ENCODE measurements at regions not wholly inside any gene's neighbourhood (a gene's known extent, or its start where the extent isn't known, plus 50 kb on each side); places are given as distances from the start of the nearest gene placed in this dataset.
"Not testable (repeated sequence)": the region's sequence is repeated elsewhere in the genome, so short reads cannot be mapped to it uniquely, and the experiment has no call there.

DNA sequence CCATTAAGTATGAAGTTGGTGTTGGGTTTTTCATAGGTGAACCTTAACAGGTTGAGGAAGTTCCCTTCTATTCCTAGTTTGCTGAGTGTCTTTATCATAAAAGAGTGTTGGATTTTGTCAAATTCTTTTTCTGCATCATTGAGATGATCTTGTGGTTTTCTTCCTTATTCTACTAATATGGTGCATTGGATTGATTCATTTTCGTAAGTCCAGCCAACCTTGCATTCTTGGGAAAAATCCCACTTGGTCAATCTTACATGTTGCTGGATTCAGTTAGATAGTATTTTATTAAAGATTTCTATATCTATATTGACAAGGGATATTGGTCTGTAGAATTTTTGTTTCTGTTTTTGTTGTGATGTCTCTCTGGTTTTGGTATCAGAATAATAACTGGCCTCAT is 83.7 kb upstream of the C15orf39 start:
- no peaks in the 10 kb centered on the region for H3K27me3 ChIP-seq (replicated peaks)
- TF ChIP-seq, protein P1, sequence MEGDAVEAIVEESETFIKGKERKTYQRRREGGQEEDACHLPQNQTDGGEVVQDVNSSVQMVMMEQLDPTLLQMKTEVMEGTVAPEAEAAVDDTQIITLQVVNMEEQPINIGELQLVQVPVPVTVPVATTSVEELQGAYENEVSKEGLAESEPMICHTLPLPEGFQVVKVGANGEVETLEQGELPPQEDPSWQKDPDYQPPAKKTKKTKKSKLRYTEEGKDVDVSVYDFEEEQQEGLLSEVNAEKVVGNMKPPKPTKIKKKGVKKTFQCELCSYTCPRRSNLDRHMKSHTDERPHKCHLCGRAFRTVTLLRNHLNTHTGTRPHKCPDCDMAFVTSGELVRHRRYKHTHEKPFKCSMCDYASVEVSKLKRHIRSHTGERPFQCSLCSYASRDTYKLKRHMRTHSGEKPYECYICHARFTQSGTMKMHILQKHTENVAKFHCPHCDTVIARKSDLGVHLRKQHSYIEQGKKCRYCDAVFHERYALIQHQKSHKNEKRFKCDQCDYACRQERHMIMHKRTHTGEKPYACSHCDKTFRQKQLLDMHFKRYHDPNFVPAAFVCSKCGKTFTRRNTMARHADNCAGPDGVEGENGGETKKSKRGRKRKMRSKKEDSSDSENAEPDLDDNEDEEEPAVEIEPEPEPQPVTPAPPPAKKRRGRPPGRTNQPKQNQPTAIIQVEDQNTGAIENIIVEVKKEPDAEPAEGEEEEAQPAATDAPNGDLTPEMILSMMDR (IDR thresholded peaks at IDR 0.05; ENCODE audit: low read depth, low read length, missing control alignments): no peak
- H3K36me3 ChIP-seq (replicated peaks): no peaks in the 10 kb centered on the region
- no peak overlapping the region for H3K4me3 ChIP-seq (ENCODE audit: low read depth, low read length)
- in situ Hi-C loops (cut with HindIII; ENCODE audit: low pct_ligation_motif_present, low sequenced_read_pairs): no loop called here
- H3K27ac ChIP-seq: no peak overlapping the region
- DNase-seq: no peak

DNA sequence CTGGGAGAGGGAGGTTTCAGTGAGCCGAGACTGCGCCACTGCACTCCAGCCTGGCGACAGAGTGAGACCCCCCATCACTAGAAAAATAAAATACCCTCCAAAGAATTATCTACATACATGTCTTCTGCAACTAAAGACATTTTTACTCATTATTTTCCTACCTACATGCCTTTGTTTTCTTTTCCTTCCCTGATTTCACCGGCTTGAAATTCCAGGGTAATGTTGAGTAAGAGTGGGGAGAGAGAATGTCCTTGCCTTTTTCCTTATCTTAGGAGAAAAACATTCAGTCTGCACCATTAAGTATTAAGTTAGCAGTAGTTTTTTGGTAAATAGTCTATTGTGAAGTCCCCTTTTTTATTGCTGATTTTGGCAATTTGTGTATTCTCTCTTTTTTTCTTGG is 82.4 kb upstream of the C15orf39 start:
- DNase-seq; in situ Hi-C loops (cut with HindIII; ENCODE audit: low pct_ligation_motif_present, low sequenced_read_pairs); H3K4me3 ChIP-seq (ENCODE audit: low read depth, low read length): not testable (repeated sequence)

GRCh38 chr15:75121491-75121890 is 80.2 kb upstream of the C15orf39 start:
- Histone ChIP-seq H3K27me3 (replicated peaks) (no peaks in the 10 kb centered on the region), H3K36me3 (replicated peaks) (no peaks in the 10 kb centered on the region), H3K27ac (no peak overlapping the region), H3K4me3 (ENCODE audit: low read depth, low read length) (no peak overlapping the region)
- TF ChIP-seq, protein P1 (IDR thresholded peaks at IDR 0.05; ENCODE audit: low read depth, low read length, missing control alignments): no peak
- no peak for DNase-seq
- in situ Hi-C loops (cut with HindIII; ENCODE audit: low pct_ligation_motif_present, low sequenced_read_pairs): no loop called here

More for the DNA sequence above, 82.4 kb upstream of the C15orf39 start:
- H3K27ac ChIP-seq; H3K36me3 ChIP-seq (replicated peaks); H3K27me3 ChIP-seq (replicated peaks): not testable (repeated sequence)

- Histone ChIP-seq H3K4me3 (ENCODE audit: low read depth, low read length) (no peak overlapping the region), H3K27ac (peak overlapping the region; percentile 15), H3K36me3 (replicated peaks) (no peaks in the 10 kb centered on the region), H3K27me3 (replicated peaks) (no peaks in the 10 kb centered on the region)
- in situ Hi-C loops (cut with HindIII; ENCODE audit: low pct_ligation_motif_present, low sequenced_read_pairs): no loop called here
- TF ChIP-seq, protein P1 (IDR thresholded peaks at IDR 0.05; ENCODE audit: low read depth, low read length, missing control alignments): no peak
- DNase-seq: peak; percentile 47
Observed at GRCh38 chr15:75123395-75123794, 78.3 kb upstream of the C15orf39 start.

GRCh38 chr15:75124278-75124677 is 77.4 kb upstream of the C15orf39 start:
- in situ Hi-C loops (cut with HindIII; ENCODE audit: low pct_ligation_motif_present, low sequenced_read_pairs); DNase-seq; H3K36me3 ChIP-seq (replicated peaks); H3K4me3 ChIP-seq (ENCODE audit: low read depth, low read length); H3K27ac ChIP-seq; H3K27me3 ChIP-seq (replicated peaks): not testable (repeated sequence)

DNA sequence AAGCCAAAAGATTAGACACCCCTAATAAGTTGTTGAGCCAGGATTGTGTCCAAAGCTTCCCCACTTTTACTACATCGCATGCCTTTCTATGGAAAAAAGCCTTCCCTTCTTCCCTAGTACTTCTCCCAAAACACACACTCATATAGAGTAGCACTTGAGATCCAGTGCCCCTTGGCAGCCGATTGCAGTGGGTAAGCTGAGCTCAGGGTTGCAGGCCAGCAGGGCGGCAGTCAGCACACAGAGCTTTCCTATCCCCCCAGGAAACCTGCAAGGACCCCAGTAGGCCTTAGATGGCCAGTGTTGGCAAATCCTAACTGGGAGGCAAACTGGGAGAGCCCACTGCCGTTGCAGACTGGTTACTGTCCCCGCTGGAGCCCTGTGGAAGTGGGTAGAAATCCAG is 75.7 kb upstream of the C15orf39 start:
- no peak overlapping the region for H3K27ac ChIP-seq
- H3K36me3 ChIP-seq (replicated peaks): no peaks in the 10 kb centered on the region
- no peaks in the 10 kb centered on the region for H3K27me3 ChIP-seq (replicated peaks)
- in situ Hi-C loops (cut with HindIII; ENCODE audit: low pct_ligation_motif_present, low sequenced_read_pairs): no loop called here
- no peak for DNase-seq
- TF ChIP-seq, protein P1 (IDR thresholded peaks at IDR 0.05; ENCODE audit: low read depth, low read length, missing control alignments): no peak
- no peak overlapping the region for H3K4me3 ChIP-seq (ENCODE audit: low read depth, low read length)

- in situ Hi-C loops (cut with HindIII; ENCODE audit: low pct_ligation_motif_present, low sequenced_read_pairs): no loop called here
- H3K27ac ChIP-seq: no peak overlapping the region
- H3K4me3 ChIP-seq (ENCODE audit: low read depth, low read length): no peak overlapping the region
- TF ChIP-seq, protein P1 (IDR thresholded peaks at IDR 0.05; ENCODE audit: low read depth, low read length, missing control alignments): no peak
- H3K36me3 ChIP-seq (replicated peaks): no peaks in the 10 kb centered on the region
- no peaks in the 10 kb centered on the region for H3K27me3 ChIP-seq (replicated peaks)
- no peak for DNase-seq
Observed at GRCh38 chr15:75126864-75127580, 74.7 kb upstream of the C15orf39 start.
